RWPE2 (cell line): ENCODE measurements at regions not wholly inside any gene's neighbourhood (a gene's known extent, or its start where the extent isn't known, plus 50 kb on each side); places are given as distances from the start of the nearest gene placed in this dataset.

Experiments
- ATAC-seq: fragments of 200-7000 bp; cut with Tn5 transposase; 3 replicates; pipeline ENCODE4 v1.9.1; 2021; ENCODE audit warnings: low read depth
- DNase-seq: peaks from one replicate; pipeline ENCODE4 v3.0.0-alpha.2; 2020; ENCODE audit warnings: low spot score
- H3K27ac ChIP-seq: fragments of 450-650 bp; 2 replicates; pipeline ENCODE4 v1.5.1; 2017; ENCODE audit warnings: mild to moderate bottlenecking; ENCODE audit not compliant: poor library complexity, severe bottlenecking
- H3K27me3 ChIP-seq: fragments of 250-450 bp; sonication (Bioruptor Pico); 2 replicates; pipeline ENCODE4 v1.5.1; 2021; ENCODE audit warnings: mild to moderate bottlenecking, moderate library complexity; ENCODE audit not compliant: insufficient read depth, poor library complexity, severe bottlenecking
- H3K36me3 ChIP-seq: fragments of 250-450 bp; sonication (Bioruptor Pico); 2 replicates; pipeline ENCODE4 v1.5.1; 2020; ENCODE audit warnings: low read depth, mild to moderate bottlenecking, moderate library complexity
- H3K4me1 ChIP-seq: fragments of 250-450 bp; sonication (Bioruptor Pico); 2 replicates; pipeline ENCODE4 v1.5.1; 2021; ENCODE audit warnings: mild to moderate bottlenecking, moderate library complexity; ENCODE audit not compliant: insufficient read depth, poor library complexity, severe bottlenecking
- H3K4me3 ChIP-seq: fragments of 250-450 bp; sonication (Bioruptor Pico); 2 replicates; pipeline ENCODE4 v1.5.1; 2021; ENCODE audit warnings: mild to moderate bottlenecking, moderate library complexity; ENCODE audit not compliant: severe bottlenecking
- H3K9me3 ChIP-seq: fragments of 250-450 bp; sonication (Bioruptor Pico); 2 replicates; pipeline ENCODE4 v1.5.1; 2021; ENCODE audit warnings: mild to moderate bottlenecking, moderate library complexity; ENCODE audit not compliant: severe bottlenecking
- CTCF ChIP-seq: fragments of 450-650 bp; IDR thresholded peaks from one replicate; pipeline ENCODE4 v1.5.1; 2017; ENCODE audit warnings: mild to moderate bottlenecking, moderate library complexity; ENCODE audit not compliant: poor library complexity, severe bottlenecking

- H3K9me3 ChIP-seq: no peaks in the 10 kb centered on the region
- H3K4me1 ChIP-seq: no peaks in the 10 kb centered on the region
- H3K4me3 ChIP-seq: no peak overlapping the region
- ATAC-seq (no peak), DNase-seq (no peak)
- H3K36me3 ChIP-seq: no peaks in the 10 kb centered on the region
- no peaks in the 10 kb centered on the region for H3K27me3 ChIP-seq
- no peak overlapping the region for H3K27ac ChIP-seq
- no peak for TF ChIP-seq CTCF
Measured at GRCh38 chr18:55086906-55087305, 127.6 kb upstream of the CCDC68 start.

GRCh38 chr18:55085557-55086285 is 126.5 kb upstream of the CCDC68 start:
- no peak for ATAC-seq
- DNase-seq: no peak
- Histone ChIP-seq H3K27me3 (no peaks in the 10 kb centered on the region), H3K36me3 (no peaks in the 10 kb centered on the region), H3K4me1 (no peaks in the 10 kb centered on the region), H3K27ac (no peak overlapping the region), H3K9me3 (no peaks in the 10 kb centered on the region), H3K4me3 (no peak overlapping the region)
- TF ChIP-seq CTCF: no peak

GRCh38 chr18:55084550-55084949 is 125.3 kb upstream of the CCDC68 start:
- no peak for TF ChIP-seq CTCF
- H3K27me3 ChIP-seq: no peaks in the 10 kb centered on the region
- ATAC-seq: no peak
- H3K36me3 ChIP-seq: no peaks in the 10 kb centered on the region
- H3K4me1 ChIP-seq: no peaks in the 10 kb centered on the region
- no peak overlapping the region for H3K27ac ChIP-seq
- no peaks in the 10 kb centered on the region for H3K9me3 ChIP-seq
- no peak overlapping the region for H3K4me3 ChIP-seq
- DNase-seq: no peak

GRCh38 chr18:55083461-55083860 is 124.2 kb upstream of the CCDC68 start:
- ATAC-seq: no peak
- no peaks in the 10 kb centered on the region for H3K27me3 ChIP-seq
- no peak for DNase-seq
- no peaks in the 10 kb centered on the region for H3K9me3 ChIP-seq
- no peaks in the 10 kb centered on the region for H3K36me3 ChIP-seq
- H3K4me3 ChIP-seq: no peak overlapping the region
- TF ChIP-seq CTCF: no peak
- no peak overlapping the region for H3K27ac ChIP-seq
- H3K4me1 ChIP-seq: no peaks in the 10 kb centered on the region
